GM12878 (cell line): ENCODE measurements at regions not wholly inside any gene's neighbourhood (a gene's known extent, or its start where the extent isn't known, plus 50 kb on each side); places are given as distances from the start of the nearest gene placed in this dataset.

Experiments used
- BHLHE40 ChIP-seq, 2 experiments: fragments of 450-650 bp in 1 of 2; IDR thresholded peaks; 2 replicates each; pipeline ENCODE4 v1.6.1; 2011 to 2017; ENCODE audit warnings: low read depth in 2 of 2, borderline replicate concordance in 1 of 2, improper control_type of control experiment in 1 of 2, low read length in 1 of 2, mild to moderate bottlenecking in 1 of 2
- CREM ChIP-seq: IDR thresholded peaks from 2 replicates; pipeline ENCODE4 v1.6.1; 2014; ENCODE audit warnings: antibody characterized with exemption, low read depth
- CTCF ChIP-seq, 3 experiments: IDR thresholded peaks in 2 of 3; conservative IDR thresholded peaks in 1 of 3; 2 replicates each; pipeline ENCODE4 v1.5.1; 2011; ENCODE audit warnings: low read depth in 3 of 3, low read length in 3 of 3, mild to moderate bottlenecking in 3 of 3, control low read depth in 2 of 3, moderate library complexity in 2 of 3, inconsistent platforms in 1 of 3, mixed read lengths in 1 of 3; ENCODE audit not compliant: control insufficient read depth in 2 of 3, insufficient read depth in 1 of 3; ENCODE audit errors: extremely low read depth in 1 of 3
- DPF2 ChIP-seq: fragments of 450-650 bp; IDR thresholded peaks from 2 replicates; pipeline ENCODE4 v1.6.1; 2017; ENCODE audit warnings: mild to moderate bottlenecking
- GATAD2B ChIP-seq: fragments of 450-650 bp; conservative IDR thresholded peaks from 2 replicates; pipeline ENCODE4 v1.6.1; 2017; ENCODE audit warnings: low read depth, mild to moderate bottlenecking, moderate library complexity
- HDAC6 ChIP-seq: fragments of 200-600 bp; sonication (generic); IDR thresholded peaks from one replicate; pipeline ENCODE4 v1.8.0; 2017; ENCODE audit warnings: antibody characterized with exemption; ENCODE audit not compliant: unreplicated experiment
- MAX ChIP-seq: IDR thresholded peaks from 2 replicates; pipeline ENCODE4 v1.6.1; 2012; ENCODE audit warnings: low read depth, low read length, improper control_type of control experiment
- POLR2A ChIP-seq: IDR thresholded peaks from 2 replicates; pipeline ENCODE4 v1.6.1; 2011; ENCODE audit warnings: low read depth, mild to moderate bottlenecking, low read length

- TF ChIP-seq MAX (no peak), POLR2A (no peak), DPF2 (no peak), BHLHE40 (IDR thresholded peaks at IDR 0.05; ENCODE audit: borderline replicate concordance in 1 of 2, low read depth in 2 of 2, low read length in 1 of 2) (no peak), GATAD2B (no peak), HDAC6 (no peak), CTCF (IDR thresholded peaks at IDR 0.05 in 2 of 3, conservative IDR thresholded peaks at IDR 0.05 in 1 of 3; ENCODE audit: control insufficient read depth in 2 of 3, extremely low read depth in 1 of 3, insufficient read depth in 1 of 3, low read depth in 3 of 3, low read length in 3 of 3) (no peak), CREM (no peak)
Measured at GRCh38 chr11:71342116-71342515, 89.7 kb upstream of the SHANK2 start.
